C4-2B (cell line): ENCODE measurements at regions not wholly inside any gene's neighbourhood (a gene's known extent, or its start where the extent isn't known, plus 50 kb on each side); places are given as distances from the start of the nearest gene placed in this dataset.

Experiments used
- CTCF ChIP-seq: fragments of 450-650 bp; conservative IDR thresholded peaks from 2 replicates; pipeline ENCODE4 v1.5.1; 2017; ENCODE audit warnings: mild to moderate bottlenecking
- ZFX ChIP-seq: fragments of 450-650 bp; IDR thresholded peaks from 2 replicates; pipeline ENCODE4 v1.6.1; 2017

- TF ChIP-seq CTCF: no peak
- no peak for TF ChIP-seq ZFX
Measured at GRCh38 chr7:37508118-37508517, 59.5 kb upstream of the ELMO1 start.
